Neural cell (in vitro differentiated cells): ENCODE measurements at regions not wholly inside any gene's neighbourhood (a gene's known extent, or its start where the extent isn't known, plus 50 kb on each side); places are given as distances from the start of the nearest gene placed in this dataset.

Source experiments
- H2AFZ ChIP-seq: fragments of 200-600, 300-800 bp; sonication (generic), shearing (Covaris generic); 2 replicates; pipeline ENCODE4 v1.6.0; 2014; ENCODE audit warnings: low read depth, mild to moderate bottlenecking, antibody characterized with exemption, low read length, moderate library complexity
- H3F3A ChIP-seq: fragments of 200-600 bp; shearing (Covaris generic); 2 replicates; pipeline ENCODE4 v1.6.1; 2016; ENCODE audit warnings: mild to moderate bottlenecking, moderate library complexity, mixed read lengths, antibody characterized with exemption, low read length; ENCODE audit not compliant: insufficient read depth, poor library complexity, severe bottlenecking
- H3K27ac ChIP-seq: fragments of 200-600, 300-800 bp; sonication (generic), shearing (Covaris generic); 2 replicates; pipeline ENCODE4 v1.5.1; 2014; ENCODE audit warnings: mild to moderate bottlenecking, low read length, moderate library complexity
- H3K27me3 ChIP-seq: fragments of 300-800, 200-600 bp; sonication (generic), shearing (Covaris generic); 2 replicates; pipeline ENCODE4 v1.6.0; 2014; ENCODE audit warnings: mild to moderate bottlenecking, low read depth, low read length, moderate library complexity; ENCODE audit not compliant: insufficient read depth
- H3K36me3 ChIP-seq: fragments of 300-800, 200-600 bp; sonication (generic), shearing (Covaris generic); 2 replicates; pipeline ENCODE4 v1.5.1; 2014; ENCODE audit warnings: mild to moderate bottlenecking, antibody characterized with exemption, low read length, moderate library complexity; ENCODE audit not compliant: insufficient read depth
- H3K4me2 ChIP-seq: fragments of 300-800, 200-600 bp; sonication (generic), shearing (Covaris generic); 2 replicates; pipeline ENCODE4 v1.6.0; 2014; ENCODE audit warnings: mild to moderate bottlenecking, low read length
- H3K4me3 ChIP-seq: fragments of 300-800, 200-600 bp; sonication (generic), shearing (Covaris generic); 2 replicates; pipeline ENCODE4 v1.5.1; 2014; ENCODE audit warnings: mild to moderate bottlenecking, low read length, moderate library complexity
- H3K79me2 ChIP-seq: fragments of 200-600 bp; shearing (Covaris generic); replicated peaks from 2 replicates; pipeline ENCODE4 v1.6.0; 2014; ENCODE audit warnings: mild to moderate bottlenecking, low read length, moderate library complexity; ENCODE audit not compliant: insufficient read depth
- H3K9ac ChIP-seq: fragments of 300-800, 200-600 bp; sonication (generic), shearing (Covaris generic); 2 replicates; pipeline ENCODE4 v1.6.1; 2016; ENCODE audit warnings: mild to moderate bottlenecking, low read length, mixed read lengths
- H3K9me2 ChIP-seq: fragments of 200-600 bp; shearing (Covaris generic); 2 replicates; pipeline ENCODE4 v1.6.1; 2016; ENCODE audit warnings: mild to moderate bottlenecking, low read length, mixed read lengths; ENCODE audit not compliant: insufficient read depth
- H3K9me3 ChIP-seq: fragments of 200-600, 300-800 bp; sonication (generic), shearing (Covaris generic); 2 replicates; pipeline ENCODE4 v1.6.1; 2016; ENCODE audit warnings: mild to moderate bottlenecking, mixed run types, low read length, moderate library complexity, mixed read lengths
- H4K20me1 ChIP-seq: fragments of 200-600 bp; shearing (Covaris generic); 2 replicates; pipeline ENCODE4 v1.6.1; 2016; ENCODE audit warnings: mild to moderate bottlenecking, mixed run types; ENCODE audit not compliant: insufficient read depth
- CTCF ChIP-seq: fragments of 450-650 bp; IDR thresholded peaks from 2 replicates; pipeline ENCODE4 v1.5.1; 2014; ENCODE audit warnings: antibody characterized with exemption, mild to moderate bottlenecking, moderate library complexity; ENCODE audit not compliant: poor library complexity, severe bottlenecking
- EP300 ChIP-seq: fragments of 450-650 bp; conservative IDR thresholded peaks from 2 replicates; pipeline ENCODE4 v1.6.1; 2014; ENCODE audit warnings: antibody characterized with exemption, mild to moderate bottlenecking, moderate library complexity; ENCODE audit not compliant: poor library complexity, severe bottlenecking
- EZH2 ChIP-seq: fragments of 200-600, 300-800 bp; shearing (Covaris generic), sonication (generic); IDR thresholded peaks from 2 replicates; pipeline ENCODE4 v1.6.1; 2014; ENCODE audit warnings: antibody characterized with exemption, low read length, borderline replicate concordance, mild to moderate bottlenecking; ENCODE audit not compliant: insufficient read depth, poor library complexity, severe bottlenecking
- MXI1 ChIP-seq: fragments of 450-650 bp; conservative IDR thresholded peaks from 2 replicates; pipeline ENCODE4 v1.6.1; 2014; ENCODE audit warnings: antibody characterized with exemption, mild to moderate bottlenecking; ENCODE audit not compliant: poor library complexity, severe bottlenecking
- POLR2AphosphoS5 ChIP-seq: IDR thresholded peaks from 2 replicates; pipeline ENCODE4 v1.6.1; 2012
- RAD21 ChIP-seq: fragments of 450-650 bp; conservative IDR thresholded peaks from 2 replicates; pipeline ENCODE4 v1.6.1; 2014; ENCODE audit warnings: antibody characterized with exemption, mild to moderate bottlenecking, moderate library complexity
- REST ChIP-seq: IDR thresholded peaks from 2 replicates; pipeline ENCODE4 v1.6.1; 2012; ENCODE audit warnings: borderline replicate concordance
- SMC3 ChIP-seq: fragments of 450-650 bp; conservative IDR thresholded peaks from 2 replicates; pipeline ENCODE4 v1.6.1; 2014; ENCODE audit warnings: antibody characterized with exemption, mild to moderate bottlenecking, moderate library complexity; ENCODE audit not compliant: poor library complexity
- TAF1 ChIP-seq: IDR thresholded peaks from 2 replicates; pipeline ENCODE4 v1.6.1; 2012; ENCODE audit warnings: low read depth

GRCh38 chr2:2577407-2577831 lies 246.3 kb upstream of the MYT1L start:
- H3K4me3 ChIP-seq = no peak overlapping the region
- H3K36me3 ChIP-seq = no peaks in the 10 kb centered on the region
- H3F3A ChIP-seq = no peaks in the 10 kb centered on the region
- TF ChIP-seq CTCF (no peak), TAF1 (no peak), RAD21 (no peak), POLR2AphosphoS5 (no peak), EP300 (no peak), MXI1 (no peak), EZH2 (no peak), REST (no peak), SMC3 (no peak)
- H3K9me3 ChIP-seq = no peaks in the 10 kb centered on the region
- no peaks in the 10 kb centered on the region for H3K27me3 ChIP-seq
- H4K20me1 ChIP-seq = no peaks in the 10 kb centered on the region
- H2AFZ ChIP-seq = no peak overlapping the region
- no peak overlapping the region for H3K4me2 ChIP-seq
- no peak overlapping the region for H3K9ac ChIP-seq
- no peaks in the 10 kb centered on the region for H3K79me2 ChIP-seq
- no peaks in the 10 kb centered on the region for H3K9me2 ChIP-seq
- H3K27ac ChIP-seq = no peak overlapping the region

- no peaks in the 10 kb centered on the region for H3K79me2 ChIP-seq
- no peaks in the 10 kb centered on the region for H3K9me2 ChIP-seq
- no peak overlapping the region for H2AFZ ChIP-seq
- H3K27ac ChIP-seq = no peak overlapping the region
- H3K27me3 ChIP-seq = no peaks in the 10 kb centered on the region
- H4K20me1 ChIP-seq = no peaks in the 10 kb centered on the region
- H3K9ac ChIP-seq = no peak overlapping the region
- TF ChIP-seq EZH2 (no peak), MXI1 (no peak), SMC3 (no peak), TAF1 (no peak), EP300 (no peak), RAD21 (no peak), POLR2AphosphoS5 (no peak), REST (no peak), CTCF (no peak)
- H3F3A ChIP-seq = no peaks in the 10 kb centered on the region
- no peak overlapping the region for H3K4me2 ChIP-seq
- no peak overlapping the region for H3K4me3 ChIP-seq
- H3K36me3 ChIP-seq = no peaks in the 10 kb centered on the region
- no peaks in the 10 kb centered on the region for H3K9me3 ChIP-seq
Measured at GRCh38 chr2:2575870-2576386, 244.9 kb upstream of the MYT1L start.
